ENCODE measurements at regions not wholly inside any gene's neighbourhood (a gene's known extent, or its start where the extent isn't known, plus 50 kb on each side); places are given as distances from the start of the nearest gene placed in this dataset.
"Not testable (repeated sequence)": the region's sequence is repeated elsewhere in the genome, so short reads cannot be mapped to it uniquely, and the experiment has no call there.

GRCh38 chr16:47897105-47897504 is 258.7 kb downstream of the ABCC12 start:
- FAIRE-seq = not testable (repeated sequence)

GRCh38 chr16:47895146-47895545 is 260.6 kb downstream of the ABCC12 start:
- no peak for FAIRE-seq

GRCh38 chr16:47892999-47893398 is 262.8 kb downstream of the ABCC12 start:
- no peak for FAIRE-seq

GRCh38 chr16:47888734-47889133 is 267.1 kb downstream of the ABCC12 start:
- FAIRE-seq = no peak

- no peak for FAIRE-seq
These were observed 267.7 kb downstream of the ABCC12 start for GRCh38 chr16:47888142-47888541.

- no peak for FAIRE-seq
These were observed 268.3 kb downstream of the ABCC12 start for GRCh38 chr16:47887496-47887895.

GRCh38 chr16:47886631-47887415 is 269.0 kb downstream of the ABCC12 start:
- FAIRE-seq = no peak

GRCh38 chr16:47886139-47886538 is 269.7 kb downstream of the ABCC12 start:
- no peak for FAIRE-seq

- no peak for FAIRE-seq
These were observed 270.3 kb downstream of the ABCC12 start for GRCh38 chr16:47885489-47885888.

- FAIRE-seq = no peak
These were observed 271.6 kb downstream of the ABCC12 start for GRCh38 chr16:47884116-47884725.

GRCh38 chr16:47881574-47881973 is 274.2 kb downstream of the ABCC12 start:
- FAIRE-seq = no peak

GRCh38 chr16:47880653-47881052 is 275.1 kb downstream of the ABCC12 start:
- no peak for FAIRE-seq

GRCh38 chr16:47877166-47877565 is 278.6 kb downstream of the ABCC12 start:
- no peak for FAIRE-seq

GRCh38 chr16:47876511-47876910 is 279.3 kb downstream of the ABCC12 start:
- FAIRE-seq = no peak

GRCh38 chr16:47873434-47873833 is 282.4 kb downstream of the ABCC12 start:
- no peak for FAIRE-seq

- no peak for FAIRE-seq
These were observed 283.6 kb downstream of the ABCC12 start for GRCh38 chr16:47872225-47872624.

- no peak for FAIRE-seq
These were observed 289.4 kb downstream of the ABCC12 start for GRCh38 chr16:47866423-47866822.

- no peak for FAIRE-seq
These were observed 290.4 kb downstream of the ABCC12 start for GRCh38 chr16:47865337-47865855.

- FAIRE-seq = not testable (repeated sequence)
These were observed 291.5 kb downstream of the ABCC12 start for GRCh38 chr16:47864262-47864661.

GRCh38 chr16:47861999-47862398 is 293.8 kb downstream of the ABCC12 start:
- no peak for FAIRE-seq

GRCh38 chr16:47858333-47858982 is 297.3 kb downstream of the ABCC12 start:
- no peak for FAIRE-seq

GRCh38 chr16:47855431-47855830 is 300.4 kb downstream of the ABCC12 start:
- FAIRE-seq = no peak

- FAIRE-seq = no peak
These were observed 301.1 kb downstream of the ABCC12 start for GRCh38 chr16:47854737-47855136.

- FAIRE-seq = no peak
These were observed 302.8 kb downstream of the ABCC12 start for GRCh38 chr16:47852991-47853390.

Measured in islet of Langerhans (tissue), 1 donor.